ENCODE measurements at regions not wholly inside any gene's neighbourhood (a gene's known extent, or its start where the extent isn't known, plus 50 kb on each side); places are given as distances from the start of the nearest gene placed in this dataset.

DNA sequence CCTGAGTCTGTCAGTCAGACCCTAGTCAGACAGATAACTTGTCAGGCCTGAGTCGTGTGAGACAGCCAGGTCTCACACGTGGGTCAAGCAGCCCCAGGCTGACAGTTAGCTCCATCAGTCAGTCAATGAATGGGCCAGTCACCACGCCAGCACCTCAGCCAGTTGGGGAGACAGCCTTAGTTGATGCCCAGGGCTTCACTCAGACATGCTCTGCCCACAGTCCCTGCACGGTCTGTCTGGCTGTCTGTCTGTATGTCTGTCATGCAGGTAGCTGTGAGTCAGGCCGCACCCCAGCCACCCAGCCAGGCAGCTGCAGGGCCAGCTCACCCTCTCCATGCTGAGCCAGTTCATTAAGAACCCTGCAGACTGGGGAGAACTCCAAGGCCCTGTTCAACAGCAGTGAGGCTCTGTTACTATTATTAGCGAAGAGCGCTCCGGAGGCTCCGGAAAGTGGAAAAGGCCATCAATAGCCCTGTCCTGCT lies 141.1 kb upstream of the PCBD1 start:
- no peak for TF ChIP-seq CTCF (optimal IDR thresholded peaks at IDR 0.05 in 1 of 3, IDR thresholded peaks at IDR 0.05 in 1 of 3, conservative IDR thresholded peaks at IDR 0.05 in 1 of 3; ENCODE audit: extremely low read depth in 1 of 3, insufficient read depth in 2 of 3, low read length in 3 of 3)
- TF ChIP-seq EZH2 (IDR thresholded peaks at IDR 0.05; ENCODE audit: low read length) = no peak

Data from keratinocyte (primary cell).